HepG2 (cell line): ENCODE measurements at regions not wholly inside any gene's neighbourhood (a gene's known extent, or its start where the extent isn't known, plus 50 kb on each side); places are given as distances from the start of the nearest gene placed in this dataset.

ENCODE experiments used
- ATAC-seq: fragments of 200-7000 bp; cut with Tn5 transposase; 3 replicates; pipeline ENCODE4 v1.9.1; 2020; ENCODE audit warnings: mild to moderate bottlenecking, moderate library complexity
- BruUV-seq: library from RNA; stranded (reverse); fragments of 400-500 nt; replicated peaks from 2 replicates; lab custom pipeline; 2021; lab: Mats Ljungman, UMichigan
- CTCF ChIA-PET: fragments of 300-600 bp; formaldehyde crosslinking; extraction: SDS; loops from one replicate; lab custom pipeline; 2021; ENCODE audit warnings: low total read pairs, inconsistent platforms, low intra/inter-chr PET ratio; lab: Yijun Ruan, JAX
- POLR2A ChIA-PET: fragments of 350-600 bp; sonication (Branson Sonifier 250); formaldehyde crosslinking; loops from one replicate; lab custom pipeline; 2020; ENCODE audit warnings: antibody characterized with exemption, inconsistent platforms; lab: Yijun Ruan, JAX
- DNase-seq: peaks from one replicate; pipeline ENCODE4 v3.0.0-alpha.2; 2015; ENCODE audit warnings: low spot score
- FAIRE-seq: peaks from 3 replicates; lab custom pipeline; 2011; peaks lifted over from hg19 to GRCh38; lab: Jason Lieb, UNC
- H2AFZ ChIP-seq: one replicate; pipeline ENCODE4 v1.6.1; 2011; ENCODE audit warnings: low read length, inconsistent platforms
- H3K27ac ChIP-seq: fragments of 300-600 bp; 3 replicates; pipeline ENCODE4 v1.8.0; 2011; ENCODE audit warnings: mixed run types, mild to moderate bottlenecking, mixed read lengths, low read length, inconsistent platforms; ENCODE audit not compliant: insufficient read depth; ENCODE audit errors: extremely low read length
- H3K27me3 ChIP-seq, 2 experiments: fragments of 200-600 bp in 1 of 2; 2 replicates in 1 of 2; 3 replicates in 1 of 2; pipeline versions ENCODE4 v1.6.0 to v1.8.0; 2011; ENCODE audit warnings: low read length in 2 of 2, mild to moderate bottlenecking in 2 of 2, moderate library complexity in 2 of 2, inconsistent platforms in 1 of 2; ENCODE audit not compliant: insufficient read depth in 2 of 2, control insufficient read depth in 1 of 2
- H3K36me3 ChIP-seq, 2 experiments: fragments of 200-600 bp in 1 of 2; replicated peaks in 1 of 2; 2 replicates in 1 of 2; 3 replicates in 1 of 2; pipeline versions ENCODE4 v1.5.1 to v1.8.0; 2011; ENCODE audit warnings: low read length in 2 of 2, inconsistent platforms in 1 of 2; ENCODE audit not compliant: insufficient read depth in 2 of 2, control insufficient read depth in 1 of 2
- H3K4me1 ChIP-seq: 2 replicates; pipeline ENCODE4 v1.5.1; 2012; ENCODE audit warnings: low read length, inconsistent platforms; ENCODE audit not compliant: insufficient read depth
- H3K4me2 ChIP-seq: 2 replicates; pipeline ENCODE4 v1.6.0; 2011; ENCODE audit warnings: low read depth, low read length, inconsistent platforms
- H3K4me3 ChIP-seq, 3 experiments: fragments of 200-600 bp in 1 of 3; sonication (generic), shearing (Covaris generic) in 1 of 3; replicated peaks in 1 of 3; 2 replicates each; pipeline ENCODE4 v1.5.1; 2011 to 2016; ENCODE audit warnings: low read length in 3 of 3, inconsistent platforms in 2 of 3, low read depth in 2 of 3, mild to moderate bottlenecking in 2 of 3, control low read depth in 1 of 3, mixed read lengths in 1 of 3; ENCODE audit not compliant: insufficient read depth in 1 of 3
- H3K79me2 ChIP-seq: one replicate; pipeline ENCODE4 v1.6.1; 2011; ENCODE audit warnings: low read length, inconsistent platforms; ENCODE audit not compliant: insufficient read depth
- H3K9ac ChIP-seq: 2 replicates; pipeline ENCODE4 v1.6.0; 2011; ENCODE audit warnings: mild to moderate bottlenecking, low read depth, low read length, inconsistent platforms; ENCODE audit not compliant: insufficient read depth
- H3K9me3 ChIP-seq: 2 replicates; pipeline ENCODE4 v1.5.1; 2012; ENCODE audit warnings: mild to moderate bottlenecking, low read length
- H4K20me1 ChIP-seq: 2 replicates; pipeline ENCODE4 v1.6.0; 2011; ENCODE audit warnings: inconsistent platforms, mild to moderate bottlenecking, low read length, moderate library complexity; ENCODE audit not compliant: insufficient read depth
- ATF4 ChIP-seq, 2 experiments: fragments of 450-650 bp in 1 of 2; sonication (generic) in 1 of 2; formaldehyde crosslinking; IDR thresholded peaks; 2 replicates each; pipeline versions ENCODE4 v1.5.0 to v1.8.0; 2020 to 2022; ENCODE audit warnings: mild to moderate bottlenecking in 1 of 2, missing genetic modification reagents in 1 of 2
- CBX1 ChIP-seq: IDR thresholded peaks from one replicate; pipeline ENCODE4 v1.6.1; 2016; ENCODE audit warnings: antibody characterized with exemption, low read depth
- GMEB1 ChIP-seq: sonication (generic); formaldehyde crosslinking; IDR thresholded peaks from 2 replicates; pipeline ENCODE4 v1.5.1; 2020; ENCODE audit warnings: missing genetic modification reagents, mild to moderate bottlenecking, borderline replicate concordance
- MAFK ChIP-seq, 2 experiments: IDR thresholded peaks in 1 of 2; conservative IDR thresholded peaks in 1 of 2; 2 replicates each; pipeline ENCODE4 v1.6.1; 2011; ENCODE audit warnings: improper control_type of control experiment in 2 of 2, low read length in 2 of 2
- RNF2 ChIP-seq: fragments of 450-650 bp; conservative IDR thresholded peaks from 2 replicates; pipeline ENCODE4 v1.6.1; 2016; ENCODE audit warnings: low read depth
- SIX4 ChIP-seq: sonication (generic); formaldehyde crosslinking; IDR thresholded peaks from 2 replicates; pipeline ENCODE4 v1.4.0; 2020; ENCODE audit warnings: missing genetic modification reagents
- SP4 ChIP-seq: sonication (generic); formaldehyde crosslinking; IDR thresholded peaks from 2 replicates; pipeline ENCODE4 v1.8.1; 2023; ENCODE audit warnings: mild to moderate bottlenecking, missing genetic modification reagents
- TRIM22 ChIP-seq: fragments of 450-650 bp; IDR thresholded peaks from 2 replicates; pipeline ENCODE4 v1.6.1; 2017
- ZFP41 ChIP-seq: sonication (generic); formaldehyde crosslinking; IDR thresholded peaks from 2 replicates; pipeline ENCODE4 v1.4.0; 2020; ENCODE audit warnings: mild to moderate bottlenecking, missing genetic modification reagents, borderline replicate concordance
- ZFP90 ChIP-seq: sonication (generic); formaldehyde crosslinking; IDR thresholded peaks from 2 replicates; pipeline ENCODE4 v1.8.0; 2022; ENCODE audit warnings: missing genetic modification reagents, mild to moderate bottlenecking, inconsistent platforms, borderline replicate concordance
- ZNF331 ChIP-seq: sonication (generic); formaldehyde crosslinking; IDR thresholded peaks from 2 replicates; pipeline ENCODE4 v1.4.0; 2020; ENCODE audit warnings: missing genetic modification reagents
- ZNF354B ChIP-seq: sonication (generic); formaldehyde crosslinking; IDR thresholded peaks from 2 replicates; pipeline ENCODE4 v1.8.0; 2022; ENCODE audit warnings: mild to moderate bottlenecking, missing genetic modification reagents
- ZNF572 ChIP-seq: sonication (generic); formaldehyde crosslinking; IDR thresholded peaks from 2 replicates; pipeline ENCODE4 v1.5.1; 2020; ENCODE audit warnings: mild to moderate bottlenecking, missing genetic modification reagents
- ZNF761 ChIP-seq: sonication (generic); formaldehyde crosslinking; conservative IDR thresholded peaks from 2 replicates; pipeline ENCODE4 v1.4.0; 2020; ENCODE audit warnings: mild to moderate bottlenecking, missing genetic modification reagents
- ZSCAN5A ChIP-seq: sonication (generic); formaldehyde crosslinking; IDR thresholded peaks from 2 replicates; pipeline ENCODE4 v1.8.0; 2022; ENCODE audit warnings: mild to moderate bottlenecking, missing genetic modification reagents, borderline replicate concordance
- WGBS: methylation state at CpG from one replicate; pipeline ENCODE4 v1.1.6; 2017; ENCODE audit warnings: low lambda C conversion rate; 5-methylcytosine and 5-hydroxymethylcytosine counted together
- in situ Hi-C: cut with HindIII; loops from 2 replicates; pipeline ENCODE4 v1.10.0; 2017; ENCODE audit warnings: low pct_unique_long_range_greater_than_20kb; ENCODE audit not compliant: extremely low pct_ligation_motif_present
- intact Hi-C: fragments of 100-400 bp; cut with micrococcal nuclease; formaldehyde crosslinking; loops from one replicate; pipeline ENCODE4 v1.10.0; 2022; ENCODE audit not compliant: unreplicated experiment

GRCh38 chr2:7937082-7937481 is 744.8 kb upstream of the ID2 start:
- in situ Hi-C loops = no loop called here
- WGBS = 95% methylated on average over 1 of the region's 1 CpG
- FAIRE-seq = no peak
- H3K79me2 ChIP-seq = no peaks in the 10 kb centered on the region
- no peaks in the 10 kb centered on the region for H4K20me1 ChIP-seq
- ATAC-seq = no peak
- no peaks in the 10 kb centered on the region for H3K36me3 ChIP-seq
- peaks cover 10% of the 10 kb centered on the region for H3K4me1 ChIP-seq
- no peak overlapping the region for H2AFZ ChIP-seq
- H3K9me3 ChIP-seq = no peaks in the 10 kb centered on the region
- H3K9ac ChIP-seq = no peak overlapping the region
- POLR2A ChIA-PET = no interaction called here
- H3K4me3 ChIP-seq = no peak overlapping the region
- DNase-seq = no peak
- H3K27me3 ChIP-seq = no peaks in the 10 kb centered on the region
- intact Hi-C loops = no loop called here
- no peak overlapping the region for H3K27ac ChIP-seq
- BruUV-seq = no TSS peak
- TF ChIP-seq TRIM22 (no peak), MAFK (conservative IDR thresholded peaks at IDR 0.05 in 1 of 2, IDR thresholded peaks at IDR 0.05 in 1 of 2; ENCODE audit: low read length in 2 of 2) (no peak), ATF4 (CRISPR knock-in tag; IDR thresholded peaks at IDR 0.05) (no peak), GMEB1 (CRISPR knock-in tag) (no peak), ZNF331 (CRISPR knock-in tag) (no peak), ZFP41 (CRISPR knock-in tag) (no peak), CBX1 (no peak), ZSCAN5A (CRISPR knock-in tag) (no peak), ZFP90 (no peak), ZNF572 (no peak), SIX4 (no peak), ZNF354B (CRISPR knock-in tag) (no peak), ZNF761 (CRISPR knock-in tag) (no peak), SP4 (CRISPR knock-in tag) (no peak), RNF2 (no peak)
- no peak overlapping the region for H3K4me2 ChIP-seq
- CTCF ChIA-PET = no interaction called here
